DND-41 (cell line): ENCODE measurements at regions not wholly inside any gene's neighbourhood (a gene's known extent, or its start where the extent isn't known, plus 50 kb on each side); places are given as distances from the start of the nearest gene placed in this dataset.

Experiments
- EZH2 ChIP-seq: IDR thresholded peaks from 3 replicates; pipeline ENCODE4 v1.6.1; 2012; ENCODE audit warnings: borderline replicate concordance, low read depth, mild to moderate bottlenecking, moderate library complexity, low read length, inconsistent platforms; ENCODE audit not compliant: severe bottlenecking
- TF ChIP-seq, protein P1 (sequence below): IDR thresholded peaks from 2 replicates; pipeline ENCODE4 v1.5.1; 2012; ENCODE audit warnings: borderline replicate concordance, low read length, moderate library complexity, mild to moderate bottlenecking; ENCODE audit not compliant: poor library complexity, severe bottlenecking; ENCODE audit errors: extremely low read depth

DNA sequence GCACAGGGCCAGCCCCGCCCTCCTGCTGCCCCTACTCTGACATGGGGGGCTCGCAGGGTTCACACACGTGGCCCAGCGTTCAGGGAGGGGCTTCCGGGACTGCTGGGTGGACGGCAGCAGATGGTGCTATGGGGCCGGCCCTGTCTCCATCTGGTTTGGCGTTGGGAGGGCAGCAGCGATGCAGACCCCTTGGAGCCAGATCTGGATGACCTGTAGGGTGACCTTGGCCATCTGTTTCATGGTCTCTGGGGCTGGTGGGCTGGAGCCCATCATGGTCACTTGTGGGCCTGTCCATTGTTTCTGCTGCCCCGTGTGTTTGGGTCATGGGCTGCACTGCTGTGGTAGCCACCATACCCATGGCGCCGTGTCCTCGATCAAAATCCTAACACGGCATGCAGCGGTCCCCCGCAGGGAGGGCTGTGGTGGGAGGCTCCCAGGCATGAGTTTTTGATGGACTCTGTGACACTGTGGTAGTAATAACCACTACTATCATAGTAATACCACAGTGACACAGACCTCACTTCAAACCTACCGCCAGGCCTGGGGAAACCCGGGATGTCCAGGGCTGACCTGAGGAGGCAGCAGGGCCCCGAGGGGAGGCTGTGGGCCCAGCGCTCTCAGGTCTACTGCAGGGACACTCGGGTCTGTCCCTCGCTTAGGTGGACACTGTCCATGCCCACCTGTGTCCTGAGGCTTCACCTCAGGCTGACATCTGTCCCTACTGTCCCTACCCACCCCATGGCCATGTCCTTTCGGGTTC lies 359.4 kb downstream of the TMEM121 start:
- TF ChIP-seq, protein P1, sequence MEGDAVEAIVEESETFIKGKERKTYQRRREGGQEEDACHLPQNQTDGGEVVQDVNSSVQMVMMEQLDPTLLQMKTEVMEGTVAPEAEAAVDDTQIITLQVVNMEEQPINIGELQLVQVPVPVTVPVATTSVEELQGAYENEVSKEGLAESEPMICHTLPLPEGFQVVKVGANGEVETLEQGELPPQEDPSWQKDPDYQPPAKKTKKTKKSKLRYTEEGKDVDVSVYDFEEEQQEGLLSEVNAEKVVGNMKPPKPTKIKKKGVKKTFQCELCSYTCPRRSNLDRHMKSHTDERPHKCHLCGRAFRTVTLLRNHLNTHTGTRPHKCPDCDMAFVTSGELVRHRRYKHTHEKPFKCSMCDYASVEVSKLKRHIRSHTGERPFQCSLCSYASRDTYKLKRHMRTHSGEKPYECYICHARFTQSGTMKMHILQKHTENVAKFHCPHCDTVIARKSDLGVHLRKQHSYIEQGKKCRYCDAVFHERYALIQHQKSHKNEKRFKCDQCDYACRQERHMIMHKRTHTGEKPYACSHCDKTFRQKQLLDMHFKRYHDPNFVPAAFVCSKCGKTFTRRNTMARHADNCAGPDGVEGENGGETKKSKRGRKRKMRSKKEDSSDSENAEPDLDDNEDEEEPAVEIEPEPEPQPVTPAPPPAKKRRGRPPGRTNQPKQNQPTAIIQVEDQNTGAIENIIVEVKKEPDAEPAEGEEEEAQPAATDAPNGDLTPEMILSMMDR: no peak
- no peak for TF ChIP-seq EZH2
